SU-DHL-6 (cell line): ENCODE measurements at regions not wholly inside any gene's neighbourhood (a gene's known extent, or its start where the extent isn't known, plus 50 kb on each side); places are given as distances from the start of the nearest gene placed in this dataset.

ENCODE experiments used
- H2AFZ ChIP-seq: fragments of 200-600 bp; sonication (generic); 2 replicates; pipeline ENCODE4 v1.6.1; 2014; ENCODE audit warnings: low read depth, mild to moderate bottlenecking, moderate library complexity, mixed read lengths, antibody characterized with exemption, low read length; ENCODE audit not compliant: severe bottlenecking
- H3F3A ChIP-seq: fragments of 200-600 bp; shearing (Covaris generic); 2 replicates; pipeline ENCODE4 v1.6.0; 2016; ENCODE audit warnings: antibody characterized with exemption, mild to moderate bottlenecking; ENCODE audit not compliant: insufficient read depth
- H3K27ac ChIP-seq: fragments of 200-600 bp; sonication (generic); 2 replicates; pipeline ENCODE4 v1.5.1; 2016; ENCODE audit warnings: low read depth, mild to moderate bottlenecking, low read length, moderate library complexity, mixed read lengths
- H3K27me3 ChIP-seq: fragments of 200-600 bp; sonication (generic), shearing (Covaris generic); 2 replicates; pipeline ENCODE4 v1.6.0; 2014; ENCODE audit warnings: mild to moderate bottlenecking, low read length
- H3K36me3 ChIP-seq: fragments of 200-600 bp; sonication (generic); 2 replicates; pipeline ENCODE4 v1.6.1; 2014; ENCODE audit warnings: mild to moderate bottlenecking, low read length, mixed read lengths
- H3K4me2 ChIP-seq: fragments of 300-600, 200-600 bp; shearing (Covaris generic), sonication (generic); 2 replicates; pipeline ENCODE4 v1.6.0; 2014; ENCODE audit warnings: low read length, low read depth, mild to moderate bottlenecking; ENCODE audit not compliant: poor library complexity, severe bottlenecking
- H3K4me3 ChIP-seq: fragments of 200-600 bp; sonication (generic); 2 replicates; pipeline ENCODE4 v1.5.1; 2014; ENCODE audit warnings: antibody characterized with exemption, low read length, mild to moderate bottlenecking, mixed read lengths; ENCODE audit not compliant: insufficient read depth, poor library complexity, severe bottlenecking
- H3K79me2 ChIP-seq: fragments of 200-600 bp; sonication (generic); 2 replicates; pipeline ENCODE4 v1.6.1; 2014; ENCODE audit warnings: mild to moderate bottlenecking, low read length, moderate library complexity; ENCODE audit not compliant: insufficient read depth
- H3K9ac ChIP-seq: fragments of 200-600 bp; sonication (generic); 2 replicates; pipeline ENCODE4 v1.7.0; 2014; ENCODE audit warnings: mild to moderate bottlenecking, low read length
- H3K9me2 ChIP-seq: fragments of 200-600 bp; sonication (generic); replicated peaks from 2 replicates; pipeline ENCODE4 v1.6.1; 2014; ENCODE audit warnings: low read length; ENCODE audit not compliant: insufficient read depth
- H3K9me3 ChIP-seq: fragments of 200-600 bp; sonication (generic); 2 replicates; pipeline ENCODE4 v1.6.1; 2014; ENCODE audit warnings: low read length, mixed read lengths; ENCODE audit not compliant: insufficient read depth
- H4K20me1 ChIP-seq: fragments of 200-600 bp; sonication (generic); 2 replicates; pipeline ENCODE4 v1.6.1; 2014; ENCODE audit warnings: low read depth, mild to moderate bottlenecking, antibody characterized with exemption, low read length, moderate library complexity, mixed read lengths
- EZH2phosphoT487 ChIP-seq: fragments of 200-600 bp; sonication (generic), shearing (Covaris generic); conservative IDR thresholded peaks from 2 replicates; pipeline ENCODE4 v1.6.1; 2018; ENCODE audit warnings: mild to moderate bottlenecking, antibody characterized with exemption, low read length, moderate library complexity, mixed read lengths
- TF ChIP-seq, protein P1 (sequence below): fragments of 200-600 bp; sonication (generic); IDR thresholded peaks from one replicate; pipeline ENCODE4 v1.5.1; 2017; ENCODE audit warnings: antibody characterized with exemption, mild to moderate bottlenecking, low read length, moderate library complexity; ENCODE audit not compliant: insufficient read depth, poor library complexity, severe bottlenecking

GRCh38 chr13:54687173-54687572 lies 1658.6 kb downstream of the OLFM4 start:
- Histone ChIP-seq H3K4me2 (no peak overlapping the region), H2AFZ (no peak overlapping the region), H3F3A (no peaks in the 10 kb centered on the region), H3K79me2 (no peaks in the 10 kb centered on the region), H3K27me3 (no peaks in the 10 kb centered on the region), H3K9ac (no peak overlapping the region), H3K9me3 (peaks cover 9% of the 10 kb centered on the region; the same call in 1 of the 2 replicates), H3K36me3 (no peaks in the 10 kb centered on the region), H4K20me1 (no peaks in the 10 kb centered on the region), H3K9me2 (no peaks in the 10 kb centered on the region), H3K27ac (no peak overlapping the region), H3K4me3 (no peak overlapping the region)
- no peak for TF ChIP-seq EZH2phosphoT487
- TF ChIP-seq, protein P1, sequence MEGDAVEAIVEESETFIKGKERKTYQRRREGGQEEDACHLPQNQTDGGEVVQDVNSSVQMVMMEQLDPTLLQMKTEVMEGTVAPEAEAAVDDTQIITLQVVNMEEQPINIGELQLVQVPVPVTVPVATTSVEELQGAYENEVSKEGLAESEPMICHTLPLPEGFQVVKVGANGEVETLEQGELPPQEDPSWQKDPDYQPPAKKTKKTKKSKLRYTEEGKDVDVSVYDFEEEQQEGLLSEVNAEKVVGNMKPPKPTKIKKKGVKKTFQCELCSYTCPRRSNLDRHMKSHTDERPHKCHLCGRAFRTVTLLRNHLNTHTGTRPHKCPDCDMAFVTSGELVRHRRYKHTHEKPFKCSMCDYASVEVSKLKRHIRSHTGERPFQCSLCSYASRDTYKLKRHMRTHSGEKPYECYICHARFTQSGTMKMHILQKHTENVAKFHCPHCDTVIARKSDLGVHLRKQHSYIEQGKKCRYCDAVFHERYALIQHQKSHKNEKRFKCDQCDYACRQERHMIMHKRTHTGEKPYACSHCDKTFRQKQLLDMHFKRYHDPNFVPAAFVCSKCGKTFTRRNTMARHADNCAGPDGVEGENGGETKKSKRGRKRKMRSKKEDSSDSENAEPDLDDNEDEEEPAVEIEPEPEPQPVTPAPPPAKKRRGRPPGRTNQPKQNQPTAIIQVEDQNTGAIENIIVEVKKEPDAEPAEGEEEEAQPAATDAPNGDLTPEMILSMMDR = no peak

- H3K9ac ChIP-seq = no peak overlapping the region
- no peaks in the 10 kb centered on the region for H3K9me3 ChIP-seq
These were observed 1671.2 kb downstream of the OLFM4 start for GRCh38 chr13:54699831-54700230.

GRCh38 chr13:54705738-54706137 lies 1677.1 kb downstream of the OLFM4 start:
- no peak overlapping the region for H2AFZ ChIP-seq
- no peak overlapping the region for H3K27ac ChIP-seq
- H3K27me3 ChIP-seq = no peaks in the 10 kb centered on the region
- TF ChIP-seq, protein P1 = no peak
- TF ChIP-seq EZH2phosphoT487 = no peak
- H3K9me3 ChIP-seq = peaks cover 13% of the 10 kb centered on the region; the same call in 1 of the 2 replicates
- H3K4me2 ChIP-seq = no peak overlapping the region
- no peak overlapping the region for H3K4me3 ChIP-seq
- no peak overlapping the region for H3K9ac ChIP-seq
- H3K79me2 ChIP-seq = no peaks in the 10 kb centered on the region
- H4K20me1 ChIP-seq = no peaks in the 10 kb centered on the region
- no peaks in the 10 kb centered on the region for H3F3A ChIP-seq
- H3K36me3 ChIP-seq = no peaks in the 10 kb centered on the region
- H3K9me2 ChIP-seq = no peaks in the 10 kb centered on the region

More at GRCh38 chr13:54699831-54700230, 1671.2 kb downstream of the OLFM4 start:
- no peak overlapping the region for H3K4me3 ChIP-seq
- H3K4me2 ChIP-seq = no peak overlapping the region
- no peaks in the 10 kb centered on the region for H3F3A ChIP-seq
- no peak overlapping the region for H3K27ac ChIP-seq
- no peaks in the 10 kb centered on the region for H3K27me3 ChIP-seq
- no peaks in the 10 kb centered on the region for H3K36me3 ChIP-seq
- no peaks in the 10 kb centered on the region for H3K79me2 ChIP-seq
- H4K20me1 ChIP-seq = no peaks in the 10 kb centered on the region
- TF ChIP-seq, protein P1 = no peak
- TF ChIP-seq EZH2phosphoT487 = no peak
- H2AFZ ChIP-seq = no peak overlapping the region
- no peaks in the 10 kb centered on the region for H3K9me2 ChIP-seq
